ENCODE measurements at regions not wholly inside any gene's neighbourhood (a gene's known extent, or its start where the extent isn't known, plus 50 kb on each side); places are given as distances from the start of the nearest gene placed in this dataset.

- Histone ChIP-seq H3K9me3 (ENCODE audit: control insufficient read depth, low read length) (no peaks in the 10 kb centered on the region), H3K9ac (no peak overlapping the region), H3K27ac (no peak overlapping the region), H3K4me2 (ENCODE audit: low read length) (no peak overlapping the region), H2AFZ (no peak overlapping the region), H3K27me3 (ENCODE audit: control insufficient read depth, insufficient read depth, low read length) (no peaks in the 10 kb centered on the region), H3K4me3 (ENCODE audit: low read depth, low read length) (no peak overlapping the region), H3K4me1 (no peaks in the 10 kb centered on the region), H3K79me2 (no peaks in the 10 kb centered on the region), H3K36me3 (ENCODE audit: control insufficient read depth, insufficient read depth, low read length) (no peaks in the 10 kb centered on the region)
- no peak for TF ChIP-seq CTCF (IDR thresholded peaks at IDR 0.05)
Measured at GRCh38 chr13:76769271-76769791, 116.9 kb downstream of the KCTD12 start.

GRCh38 chr13:76768384-76768783 lies 117.8 kb downstream of the KCTD12 start:
- TF ChIP-seq CTCF (IDR thresholded peaks at IDR 0.05), result no peak
- Histone ChIP-seq H3K4me3 (ENCODE audit: low read depth, low read length) (no peak overlapping the region), H3K4me1 (no peaks in the 10 kb centered on the region), H2AFZ (no peak overlapping the region), H3K9ac (no peak overlapping the region), H3K27ac (no peak overlapping the region), H3K9me3 (ENCODE audit: control insufficient read depth, low read length) (no peaks in the 10 kb centered on the region), H3K4me2 (ENCODE audit: low read length) (no peak overlapping the region), H3K79me2 (no peaks in the 10 kb centered on the region), H3K36me3 (ENCODE audit: control insufficient read depth, insufficient read depth, low read length) (no peaks in the 10 kb centered on the region), H3K27me3 (ENCODE audit: control insufficient read depth, insufficient read depth, low read length) (no peaks in the 10 kb centered on the region)

GRCh38 chr13:76764916-76765315 lies 121.3 kb downstream of the KCTD12 start:
- Histone ChIP-seq H3K36me3 (ENCODE audit: control insufficient read depth, insufficient read depth, low read length) (no peaks in the 10 kb centered on the region), H3K79me2 (no peaks in the 10 kb centered on the region), H3K27me3 (ENCODE audit: control insufficient read depth, insufficient read depth, low read length) (no peaks in the 10 kb centered on the region), H3K4me2 (ENCODE audit: low read length) (no peak overlapping the region), H3K27ac (no peak overlapping the region), H2AFZ (no peak overlapping the region), H3K4me3 (ENCODE audit: low read depth, low read length) (no peak overlapping the region), H3K9me3 (ENCODE audit: control insufficient read depth, low read length) (no peaks in the 10 kb centered on the region), H3K9ac (no peak overlapping the region), H3K4me1 (no peaks in the 10 kb centered on the region)
- no peak for TF ChIP-seq CTCF (IDR thresholded peaks at IDR 0.05)

- no peaks in the 10 kb centered on the region for H3K4me1 ChIP-seq
- H3K4me3 ChIP-seq (ENCODE audit: low read depth, low read length), result no peak overlapping the region
- no peak overlapping the region for H3K9ac ChIP-seq
- H3K27me3 ChIP-seq (ENCODE audit: control insufficient read depth, insufficient read depth, low read length), result no peaks in the 10 kb centered on the region
- H3K79me2 ChIP-seq, result no peaks in the 10 kb centered on the region
- no peak overlapping the region for H2AFZ ChIP-seq
- H3K27ac ChIP-seq, result no peak overlapping the region
- H3K9me3 ChIP-seq (ENCODE audit: control insufficient read depth, low read length), result no peaks in the 10 kb centered on the region
- H3K36me3 ChIP-seq (ENCODE audit: control insufficient read depth, insufficient read depth, low read length), result no peaks in the 10 kb centered on the region
- no peak overlapping the region for H3K4me2 ChIP-seq (ENCODE audit: low read length)
- TF ChIP-seq CTCF (IDR thresholded peaks at IDR 0.05), result no peak
Measured at GRCh38 chr13:76764429-76764828, 121.8 kb downstream of the KCTD12 start.

- no peak for TF ChIP-seq CTCF (IDR thresholded peaks at IDR 0.05)
- Histone ChIP-seq H3K9ac (no peak overlapping the region), H3K9me3 (ENCODE audit: control insufficient read depth, low read length) (no peaks in the 10 kb centered on the region), H3K4me2 (ENCODE audit: low read length) (no peak overlapping the region), H3K79me2 (no peaks in the 10 kb centered on the region), H3K27me3 (ENCODE audit: control insufficient read depth, insufficient read depth, low read length) (no peaks in the 10 kb centered on the region), H3K36me3 (ENCODE audit: control insufficient read depth, insufficient read depth, low read length) (no peaks in the 10 kb centered on the region), H3K27ac (no peak overlapping the region), H3K4me3 (ENCODE audit: low read depth, low read length) (no peak overlapping the region), H2AFZ (no peak overlapping the region), H3K4me1 (no peaks in the 10 kb centered on the region)
Measured at GRCh38 chr13:76762721-76763120, 123.5 kb downstream of the KCTD12 start.

All from parathyroid adenoma (tissue), 2 donors.